ENCODE measurements at regions not wholly inside any gene's neighbourhood (a gene's known extent, or its start where the extent isn't known, plus 50 kb on each side); places are given as distances from the start of the nearest gene placed in this dataset.

- TF ChIP-seq CTCF (IDR thresholded peaks at IDR 0.05; ENCODE audit: low read depth, low read length), result no peak
- TF ChIP-seq MYC (IDR thresholded peaks at IDR 0.05; ENCODE audit: low read depth, low read length), result no peak
- no peak for TF ChIP-seq MAX (IDR thresholded peaks at IDR 0.05; ENCODE audit: low read depth, low read length)
- no peak for TF ChIP-seq POLR2A (IDR thresholded peaks at IDR 0.05; ENCODE audit: extremely low read depth, insufficient read length)
- no peak for DNase-seq (ENCODE audit: low read depth)
- H3K4me3 ChIP-seq (ENCODE audit: low read depth, low read length), result no peak overlapping the region
Observed at GRCh38 chr3:83482402-83483070, 1476.3 kb upstream of the CADM2 start.

GRCh38 chr3:83496462-83496861 lies 1462.3 kb upstream of the CADM2 start:
- TF ChIP-seq POLR2A (IDR thresholded peaks at IDR 0.05; ENCODE audit: extremely low read depth, insufficient read length) (no peak), MAX (IDR thresholded peaks at IDR 0.05; ENCODE audit: low read depth, low read length) (no peak), CTCF (IDR thresholded peaks at IDR 0.05; ENCODE audit: low read depth, low read length) (no peak), MYC (IDR thresholded peaks at IDR 0.05; ENCODE audit: low read depth, low read length) (no peak)
- no peak for DNase-seq (ENCODE audit: low read depth)
- H3K4me3 ChIP-seq (ENCODE audit: low read depth, low read length), result no peak overlapping the region

GRCh38 chr3:83498361-83499016 lies 1460.3 kb upstream of the CADM2 start:
- no peak overlapping the region for H3K4me3 ChIP-seq (ENCODE audit: low read depth, low read length)
- no peak for TF ChIP-seq MAX (IDR thresholded peaks at IDR 0.05; ENCODE audit: low read depth, low read length)
- no peak for TF ChIP-seq CTCF (IDR thresholded peaks at IDR 0.05; ENCODE audit: low read depth, low read length)
- no peak for TF ChIP-seq POLR2A (IDR thresholded peaks at IDR 0.05; ENCODE audit: extremely low read depth, insufficient read length)
- TF ChIP-seq MYC (IDR thresholded peaks at IDR 0.05; ENCODE audit: low read depth, low read length), result no peak
- DNase-seq (ENCODE audit: low read depth), result no peak

GRCh38 chr3:83500422-83500821 lies 1458.4 kb upstream of the CADM2 start:
- no peak for TF ChIP-seq MYC (IDR thresholded peaks at IDR 0.05; ENCODE audit: low read depth, low read length)
- no peak overlapping the region for H3K4me3 ChIP-seq (ENCODE audit: low read depth, low read length)
- DNase-seq (ENCODE audit: low read depth), result peak; percentile 22

- DNase-seq (ENCODE audit: low read depth), result no peak
- TF ChIP-seq MAX (IDR thresholded peaks at IDR 0.05; ENCODE audit: low read depth, low read length) (no peak), MYC (IDR thresholded peaks at IDR 0.05; ENCODE audit: low read depth, low read length) (no peak), POLR2A (IDR thresholded peaks at IDR 0.05; ENCODE audit: extremely low read depth, insufficient read length) (no peak), CTCF (IDR thresholded peaks at IDR 0.05; ENCODE audit: low read depth, low read length) (no peak)
- H3K4me3 ChIP-seq (ENCODE audit: low read depth, low read length), result no peak overlapping the region
Observed at GRCh38 chr3:83500931-83501330, 1457.9 kb upstream of the CADM2 start.

GRCh38 chr3:83513051-83513450 lies 1445.7 kb upstream of the CADM2 start:
- DNase-seq (ENCODE audit: low read depth), result no peak
- no peak overlapping the region for H3K4me3 ChIP-seq (ENCODE audit: low read depth, low read length)
- no peak for TF ChIP-seq POLR2A (IDR thresholded peaks at IDR 0.05; ENCODE audit: extremely low read depth, insufficient read length)
- TF ChIP-seq MYC (IDR thresholded peaks at IDR 0.05; ENCODE audit: low read depth, low read length), result no peak
- no peak for TF ChIP-seq MAX (IDR thresholded peaks at IDR 0.05; ENCODE audit: low read depth, low read length)
- no peak for TF ChIP-seq CTCF (IDR thresholded peaks at IDR 0.05; ENCODE audit: low read depth, low read length)

Measured in NB4 (cell line).